ENCODE measurements at regions not wholly inside any gene's neighbourhood (a gene's known extent, or its start where the extent isn't known, plus 50 kb on each side); places are given as distances from the start of the nearest gene placed in this dataset.

DNA sequence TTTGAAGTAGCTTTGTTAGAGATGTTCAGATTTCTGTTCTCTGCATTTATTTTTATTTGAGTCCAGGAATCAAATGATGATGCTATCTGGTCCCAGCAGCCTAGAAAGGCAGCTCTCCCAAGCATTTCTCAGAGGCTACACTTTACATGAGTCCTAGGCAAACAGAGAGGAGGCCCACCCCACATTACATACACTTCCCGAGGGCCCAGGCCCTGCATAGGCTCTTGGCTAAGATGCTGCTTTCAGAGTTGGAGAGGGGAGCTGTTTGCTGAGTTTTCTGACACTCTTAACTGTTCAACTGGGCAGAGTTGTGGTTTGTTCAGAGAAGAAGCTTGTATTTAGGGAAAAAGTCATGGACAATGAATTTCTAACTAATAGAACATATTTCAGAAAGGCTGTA is 117.9 kb upstream of the RGMA start:
- Mint-ChIP-seq H3K27ac (no peak overlapping the region), H3K4me1 (ENCODE audit: low read depth in 2 of 2) (no peaks in the 10 kb centered on the region), H3K27me3 (peaks cover 20 to 26% of the 10 kb centered on the region in 2 donors), H3K36me3 (no peaks in the 10 kb centered on the region), H3K4me3 (no peak overlapping the region), H3K9me3 (no peaks in the 10 kb centered on the region)
- no peak for ATAC-seq
- DNase-seq (ENCODE audit: low spot score), result no peak

DNA sequence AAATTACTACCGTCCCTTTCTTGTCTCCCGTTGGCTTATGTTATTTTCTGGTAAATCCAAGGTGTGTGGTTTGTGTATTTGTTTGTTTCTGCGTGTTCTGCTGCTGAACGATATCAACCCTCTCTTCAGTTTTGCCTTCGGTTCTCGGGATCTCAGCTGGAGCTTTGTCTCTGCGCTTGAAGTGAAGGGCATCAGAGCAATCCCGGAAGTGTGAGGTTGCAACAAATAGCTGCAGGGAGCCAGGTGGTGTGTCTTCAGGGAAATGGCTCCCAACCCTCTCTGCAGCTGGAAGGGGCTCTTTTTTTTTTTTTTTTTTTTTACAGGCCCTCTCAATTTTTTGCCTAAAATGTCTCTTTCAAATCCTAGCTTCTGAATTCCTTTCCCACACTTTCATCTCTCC is 116.4 kb upstream of the RGMA start:
- ATAC-seq (no peak), DNase-seq (ENCODE audit: low spot score) (no peak)
- Mint-ChIP-seq H3K9me3 (no peaks in the 10 kb centered on the region), H3K36me3 (no peaks in the 10 kb centered on the region), H3K4me1 (ENCODE audit: low read depth in 2 of 2) (no peaks in the 10 kb centered on the region), H3K27me3 (peaks cover 18 to 20% of the 10 kb centered on the region in 2 donors), H3K4me3 (no peak overlapping the region), H3K27ac (no peak overlapping the region)

DNA sequence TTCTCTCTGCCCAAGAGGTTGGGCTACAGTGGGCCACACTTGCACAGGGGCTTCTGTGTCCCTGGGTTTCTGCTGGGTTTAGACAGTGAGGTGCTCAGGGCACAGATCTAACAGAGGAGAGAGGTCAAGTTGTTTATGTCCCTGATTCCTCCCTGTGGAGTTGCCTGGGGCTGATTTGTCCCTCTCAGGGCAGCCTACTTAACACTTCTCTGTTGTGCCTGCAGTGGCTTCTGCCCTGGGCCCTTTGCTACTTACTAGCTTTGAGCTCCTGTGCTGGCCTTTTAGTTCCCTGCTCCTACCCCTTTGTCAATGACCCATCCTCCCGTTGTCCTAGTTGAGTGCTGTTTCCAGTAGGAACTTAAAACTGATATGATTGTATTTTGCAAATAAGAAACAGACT is 114.0 kb upstream of the RGMA start:
- peaks cover 33 to 38% of the 10 kb centered on the region in 2 donors for H3K27me3 Mint-ChIP-seq
- H3K9me3 Mint-ChIP-seq, result no peaks in the 10 kb centered on the region
- no peak overlapping the region for H3K27ac Mint-ChIP-seq
- H3K4me3 Mint-ChIP-seq, result no peak overlapping the region
- ATAC-seq (no peak), DNase-seq (ENCODE audit: low spot score) (no peak)
- H3K4me1 Mint-ChIP-seq (ENCODE audit: low read depth in 2 of 2), result no peaks in the 10 kb centered on the region
- peaks cover 7% of the 10 kb centered on the region for H3K36me3 Mint-ChIP-seq

DNA sequence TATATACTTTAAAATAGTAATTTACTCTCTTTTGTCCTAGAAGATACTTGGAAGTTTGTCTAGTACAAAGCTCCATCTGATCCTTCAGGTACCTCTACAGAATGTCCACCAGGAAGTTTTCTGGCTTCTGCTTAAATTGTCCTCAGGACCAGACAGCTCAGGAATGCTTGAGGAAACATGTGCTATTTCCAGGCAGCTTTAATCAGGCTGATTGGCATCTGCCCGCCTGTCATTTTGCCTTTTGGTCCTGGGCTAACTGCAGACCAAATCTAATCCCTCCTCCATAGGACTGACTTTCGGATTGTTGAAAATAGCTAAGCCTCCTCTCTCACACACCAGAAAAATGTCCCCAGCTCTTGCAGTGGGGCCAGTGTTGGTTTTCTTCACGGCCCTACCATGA is 113.4 kb upstream of the RGMA start:
- ATAC-seq, result no peak
- peaks cover 34 to 39% of the 10 kb centered on the region in 2 donors for H3K27me3 Mint-ChIP-seq
- no peaks in the 10 kb centered on the region for H3K9me3 Mint-ChIP-seq
- peaks cover 8% of the 10 kb centered on the region for H3K36me3 Mint-ChIP-seq
- no peak overlapping the region for H3K4me3 Mint-ChIP-seq
- DNase-seq (ENCODE audit: low spot score), result no peak
- no peaks in the 10 kb centered on the region for H3K4me1 Mint-ChIP-seq (ENCODE audit: low read depth in 2 of 2)
- H3K27ac Mint-ChIP-seq, result no peak overlapping the region

DNA sequence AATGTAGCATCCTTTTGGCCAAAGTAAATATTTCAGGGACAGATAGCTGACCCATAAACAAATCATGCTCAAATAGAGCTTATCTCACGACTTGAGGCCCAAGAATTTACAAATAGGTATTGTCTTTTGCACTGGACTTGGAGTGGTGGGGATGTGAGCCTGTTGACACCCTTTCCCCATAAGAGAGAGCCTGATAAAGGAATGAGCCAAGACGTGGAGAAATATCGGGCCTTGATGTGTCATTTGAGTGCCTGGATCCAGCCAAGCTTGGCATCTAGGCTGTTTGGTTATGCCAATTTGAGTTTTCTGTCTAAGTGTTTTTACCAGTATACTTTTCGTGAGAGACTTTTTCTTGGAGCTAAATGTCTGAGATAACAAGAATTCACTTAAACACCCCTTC is 112.9 kb upstream of the RGMA start:
- no peak for ATAC-seq
- DNase-seq (ENCODE audit: low spot score), result no peak
- Mint-ChIP-seq H3K4me1 (ENCODE audit: low read depth in 2 of 2) (no peaks in the 10 kb centered on the region), H3K9me3 (no peaks in the 10 kb centered on the region), H3K36me3 (peaks cover 8% of the 10 kb centered on the region), H3K27me3 (peaks cover 33 to 36% of the 10 kb centered on the region in 2 donors), H3K27ac (no peak overlapping the region), H3K4me3 (no peak overlapping the region)

DNA sequence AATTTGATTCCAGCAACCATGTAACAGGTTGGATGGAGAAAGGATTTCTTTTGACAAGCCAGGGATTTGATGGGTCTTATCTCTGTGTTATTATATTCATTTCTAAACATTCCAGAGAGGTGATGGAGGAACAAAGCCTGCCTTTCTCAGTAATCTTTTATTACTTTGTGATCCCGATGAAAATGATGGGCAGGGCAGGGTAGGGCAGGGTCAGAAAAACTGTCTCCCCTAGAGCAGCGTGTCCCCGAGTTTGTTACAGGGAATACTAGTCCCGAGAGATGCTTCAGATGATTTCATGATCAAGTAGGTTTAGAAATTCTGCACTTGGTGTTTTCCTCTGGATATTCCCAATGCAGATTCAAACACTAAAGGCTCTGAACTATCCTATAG is 111.8 kb upstream of the RGMA start:
- Mint-ChIP-seq H3K27me3 (peaks cover 37 to 41% of the 10 kb centered on the region in 2 donors), H3K9me3 (no peaks in the 10 kb centered on the region), H3K4me3 (no peak overlapping the region), H3K4me1 (ENCODE audit: low read depth in 2 of 2) (peaks cover 0 to 6% of the 10 kb centered on the region in 2 donors), H3K27ac (no peak overlapping the region), H3K36me3 (peaks cover 8% of the 10 kb centered on the region)
- DNase-seq (ENCODE audit: low spot score) (no peak), ATAC-seq (no peak)

DNA sequence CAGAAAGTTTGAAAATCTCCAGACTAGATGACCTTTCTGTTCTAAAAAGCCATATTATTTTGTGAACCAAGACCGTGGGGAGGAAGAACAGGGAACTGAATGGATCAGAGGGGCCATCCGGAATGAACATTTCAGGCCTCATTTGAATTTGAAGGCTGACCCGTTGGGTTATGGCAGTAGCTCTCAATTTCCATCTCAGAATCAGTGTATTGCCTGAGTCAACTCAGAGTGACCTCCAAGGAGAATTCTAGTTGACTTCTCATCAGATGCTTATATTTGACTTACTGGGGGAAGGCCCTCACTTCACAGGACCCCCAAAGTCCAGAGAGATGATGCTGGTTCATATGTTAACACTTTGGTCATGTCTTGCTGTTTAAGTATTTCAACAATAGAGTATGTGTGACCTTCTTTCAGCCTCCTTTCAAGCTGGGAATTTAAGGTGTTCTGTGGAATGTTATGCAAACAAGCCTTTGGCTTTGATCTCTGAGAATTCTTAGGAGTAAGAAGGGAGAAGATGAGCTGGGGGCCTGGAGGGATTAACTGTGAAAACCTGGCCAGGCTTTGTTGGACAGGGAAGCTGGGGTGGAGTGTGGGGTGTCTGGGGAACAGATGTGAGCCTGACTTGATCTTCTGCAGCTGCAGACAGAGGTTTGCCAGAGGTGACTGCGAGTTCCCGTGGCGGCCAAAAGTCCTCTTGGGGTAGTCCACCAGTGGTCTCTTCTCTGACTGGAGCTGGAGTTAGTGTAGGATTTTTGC is 111.2 kb upstream of the RGMA start:
- H3K36me3 Mint-ChIP-seq, result peaks cover 8% of the 10 kb centered on the region
- H3K9me3 Mint-ChIP-seq, result no peaks in the 10 kb centered on the region
- no peak overlapping the region for H3K4me3 Mint-ChIP-seq
- peaks cover 0 to 6% of the 10 kb centered on the region in 2 donors for H3K4me1 Mint-ChIP-seq (ENCODE audit: low read depth in 2 of 2)
- peaks cover 34 to 35% of the 10 kb centered on the region in 2 donors for H3K27me3 Mint-ChIP-seq
- ATAC-seq, result no peak
- no peak overlapping the region for H3K27ac Mint-ChIP-seq
- no peak for DNase-seq (ENCODE audit: low spot score)

DNA sequence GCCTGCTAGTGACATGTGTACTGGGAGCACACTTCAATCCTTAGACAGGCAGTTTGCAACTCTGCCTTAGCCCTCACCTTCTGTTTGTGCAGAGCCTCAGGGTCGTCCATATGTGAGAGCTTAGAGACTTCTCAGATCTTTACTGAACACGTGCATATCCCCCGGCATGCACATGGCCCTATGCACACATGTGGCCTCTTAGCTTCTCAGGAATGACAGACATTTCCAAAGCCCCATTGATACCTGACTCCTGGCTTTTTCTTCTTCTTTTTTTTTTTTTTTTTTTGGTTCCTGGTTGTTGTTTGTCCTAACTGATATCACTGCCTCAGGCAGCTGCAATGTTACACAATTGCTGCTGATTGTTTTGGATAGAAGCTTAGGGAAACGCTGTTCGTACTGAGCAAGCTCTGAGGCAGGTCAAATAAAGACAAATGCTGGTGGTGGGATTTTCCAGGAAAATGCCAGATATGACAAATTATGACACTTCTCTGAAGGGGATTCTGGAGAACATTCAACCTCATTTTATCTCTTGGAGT is 107.2 kb upstream of the RGMA start:
- H3K4me1 Mint-ChIP-seq (ENCODE audit: low read depth in 2 of 2), result peaks cover 0 to 6% of the 10 kb centered on the region in 2 donors
- H3K27ac Mint-ChIP-seq, result no peak overlapping the region
- H3K27me3 Mint-ChIP-seq, result peaks cover 30 to 51% of the 10 kb centered on the region in 2 donors
- H3K4me3 Mint-ChIP-seq, result no peak overlapping the region
- ATAC-seq, result no peak
- no peaks in the 10 kb centered on the region for H3K9me3 Mint-ChIP-seq
- no peak for DNase-seq (ENCODE audit: low spot score)
- peaks cover 8% of the 10 kb centered on the region for H3K36me3 Mint-ChIP-seq

DNA sequence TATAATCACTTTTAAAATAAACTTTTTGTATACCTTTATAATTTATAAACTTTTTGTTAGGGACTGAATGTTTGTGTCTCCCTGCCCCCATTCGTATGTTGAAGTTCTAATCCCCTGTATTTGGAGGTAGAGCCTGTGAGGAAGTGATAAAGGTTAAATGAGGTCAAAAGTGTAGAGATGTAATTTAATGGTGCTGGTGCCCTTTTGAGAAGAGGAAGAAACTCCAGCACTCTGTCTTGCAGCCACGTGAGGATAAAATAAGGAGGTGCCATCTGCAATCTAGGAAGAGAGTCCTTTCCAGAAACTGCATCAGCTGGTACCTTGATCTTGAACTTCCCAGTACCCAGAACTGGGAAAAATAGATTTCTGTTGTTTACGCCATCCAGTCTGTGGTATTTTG is 106.1 kb upstream of the RGMA start:
- Mint-ChIP-seq H3K36me3 (peaks cover 8% of the 10 kb centered on the region), H3K9me3 (no peaks in the 10 kb centered on the region), H3K27me3 (peaks cover 30 to 51% of the 10 kb centered on the region in 2 donors), H3K4me1 (ENCODE audit: low read depth in 2 of 2) (peaks cover 0 to 6% of the 10 kb centered on the region in 2 donors), H3K4me3 (no peak overlapping the region), H3K27ac (no peak overlapping the region)
- ATAC-seq (no peak), DNase-seq (ENCODE audit: low spot score) (no peak)

DNA sequence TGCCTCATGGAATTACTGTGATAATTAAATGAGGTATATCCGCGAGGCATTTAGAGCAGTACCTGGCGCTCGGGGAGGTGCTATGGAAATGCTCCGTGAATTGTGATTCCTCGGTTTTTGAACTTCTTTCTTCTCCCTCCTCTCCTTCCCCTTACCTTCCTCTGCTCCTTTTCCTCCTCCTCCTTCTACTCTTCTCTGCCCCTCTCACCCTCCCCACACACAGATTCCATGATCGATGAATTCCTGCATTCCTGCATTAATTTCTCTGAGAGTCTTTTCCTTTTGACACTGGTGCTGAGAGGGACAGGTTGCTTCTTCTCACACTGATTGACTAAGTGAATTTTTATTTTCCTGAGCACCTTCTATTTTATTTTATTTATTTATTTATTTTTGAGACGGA is 101.2 kb upstream of the RGMA start:
- no peak overlapping the region for H3K27ac Mint-ChIP-seq
- no peaks in the 10 kb centered on the region for H3K4me1 Mint-ChIP-seq (ENCODE audit: low read depth in 2 of 2)
- no peak for DNase-seq (ENCODE audit: low spot score)
- no peaks in the 10 kb centered on the region for H3K9me3 Mint-ChIP-seq
- H3K4me3 Mint-ChIP-seq, result no peak overlapping the region
- peaks cover 23 to 35% of the 10 kb centered on the region in 2 donors for H3K27me3 Mint-ChIP-seq
- H3K36me3 Mint-ChIP-seq, result no peaks in the 10 kb centered on the region
- ATAC-seq, result no peak

DNA sequence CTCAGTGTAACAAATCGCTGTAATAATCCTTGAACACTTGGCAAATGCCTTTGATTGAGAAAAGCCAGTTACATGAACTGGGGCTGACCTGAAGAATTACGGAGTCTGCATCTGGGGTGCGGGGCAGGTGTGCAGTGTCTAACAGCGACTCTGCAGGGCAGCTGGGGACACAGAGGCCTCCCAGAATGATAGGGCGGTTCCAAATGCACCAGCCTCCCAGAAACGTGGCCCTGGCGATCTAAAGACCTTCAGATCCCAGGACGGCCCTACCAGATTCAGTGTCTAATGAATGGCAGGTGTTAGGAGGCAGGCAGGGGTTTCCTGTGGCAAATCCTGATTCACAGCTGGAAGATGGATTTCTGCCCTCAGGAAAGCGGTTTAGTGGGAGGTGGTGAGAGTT is 100.5 kb upstream of the RGMA start:
- no peaks in the 10 kb centered on the region for H3K36me3 Mint-ChIP-seq
- no peaks in the 10 kb centered on the region for H3K9me3 Mint-ChIP-seq
- no peak for ATAC-seq
- peaks cover 23 to 29% of the 10 kb centered on the region in 2 donors for H3K27me3 Mint-ChIP-seq
- no peaks in the 10 kb centered on the region for H3K4me1 Mint-ChIP-seq (ENCODE audit: low read depth in 2 of 2)
- no peak overlapping the region for H3K27ac Mint-ChIP-seq
- no peak for DNase-seq (ENCODE audit: low spot score)
- H3K4me3 Mint-ChIP-seq, result no peak overlapping the region

DNA sequence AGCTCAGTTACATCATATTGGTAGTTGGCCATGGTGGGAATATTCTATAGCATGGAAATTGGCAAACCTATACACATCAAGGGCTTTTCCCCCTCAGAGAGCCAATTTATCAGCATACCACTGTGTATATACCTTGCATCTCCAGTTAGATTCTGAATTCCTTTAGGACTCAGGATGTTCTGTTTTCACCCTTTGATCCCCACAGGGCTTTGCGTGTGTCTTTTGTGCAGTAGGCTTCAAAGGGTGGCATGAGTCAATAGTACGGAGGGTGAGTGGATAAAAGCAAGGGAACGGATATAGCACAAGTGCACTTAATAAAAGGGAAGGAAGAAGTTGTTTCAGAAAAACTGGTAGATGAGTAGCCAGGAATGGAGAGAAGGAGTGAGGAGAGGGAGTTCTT is 99.2 kb upstream of the RGMA start:
- ATAC-seq (no peak), DNase-seq (ENCODE audit: low spot score) (no peak)
- no peaks in the 10 kb centered on the region for H3K9me3 Mint-ChIP-seq
- no peaks in the 10 kb centered on the region for H3K36me3 Mint-ChIP-seq
- no peak overlapping the region for H3K27ac Mint-ChIP-seq
- H3K27me3 Mint-ChIP-seq, result peaks cover 16 to 23% of the 10 kb centered on the region in 2 donors
- H3K4me1 Mint-ChIP-seq (ENCODE audit: low read depth in 2 of 2), result no peaks in the 10 kb centered on the region
- no peak overlapping the region for H3K4me3 Mint-ChIP-seq

DNA sequence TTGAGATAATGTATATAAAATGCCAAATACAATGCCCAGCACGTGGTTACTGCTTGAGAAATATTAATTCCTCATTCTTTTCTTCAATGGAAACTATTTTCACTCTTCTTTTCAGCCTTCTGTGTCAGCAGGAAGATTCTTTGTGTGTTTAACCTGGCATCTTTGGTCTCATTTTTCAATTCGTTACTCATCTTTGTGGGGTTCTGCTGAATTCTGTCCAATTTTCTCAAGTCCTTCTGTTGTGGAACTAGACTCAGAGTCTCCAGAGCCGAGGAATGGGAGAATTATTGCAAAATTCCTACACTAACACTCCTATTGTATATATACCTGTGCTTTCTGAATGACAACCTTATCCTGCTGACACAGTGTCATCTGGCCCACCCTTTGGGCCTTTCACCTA is 96.8 kb upstream of the RGMA start:
- H3K27ac Mint-ChIP-seq, result no peak overlapping the region
- DNase-seq (ENCODE audit: low spot score) (no peak), ATAC-seq (no peak)
- H3K36me3 Mint-ChIP-seq, result no peaks in the 10 kb centered on the region
- no peaks in the 10 kb centered on the region for H3K9me3 Mint-ChIP-seq
- peaks cover 17 to 18% of the 10 kb centered on the region in 2 donors for H3K27me3 Mint-ChIP-seq
- no peak overlapping the region for H3K4me3 Mint-ChIP-seq
- no peaks in the 10 kb centered on the region for H3K4me1 Mint-ChIP-seq (ENCODE audit: low read depth in 2 of 2)

DNA sequence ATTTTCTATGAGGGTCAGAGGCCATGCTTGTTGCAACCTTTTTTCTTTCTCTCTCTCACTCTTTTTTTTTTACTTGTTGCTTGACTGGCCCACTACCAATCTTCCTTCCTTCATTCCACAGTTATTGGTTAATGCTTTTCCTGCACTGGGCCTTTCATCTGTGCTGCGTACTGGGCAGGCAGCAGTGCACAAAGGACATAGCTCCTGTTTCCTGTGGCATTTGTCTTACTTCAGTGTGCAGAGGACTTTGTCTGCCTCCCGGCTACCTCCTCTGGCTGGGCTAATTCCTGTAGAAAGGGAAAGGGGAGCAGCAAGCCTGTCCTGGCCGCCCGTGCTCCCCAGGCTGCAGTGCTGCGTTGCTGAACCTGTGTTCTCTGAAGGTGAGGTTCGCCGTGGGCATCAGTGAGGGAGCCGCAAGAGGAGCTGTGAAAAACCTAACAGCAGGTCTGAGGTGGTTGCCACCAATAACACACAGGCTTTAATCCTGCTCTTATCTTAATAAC is 93.7 kb upstream of the RGMA start:
- Mint-ChIP-seq H3K4me1 (ENCODE audit: low read depth in 2 of 2) (no peaks in the 10 kb centered on the region), H3K9me3 (no peaks in the 10 kb centered on the region), H3K27me3 (peaks cover 5 to 8% of the 10 kb centered on the region in 2 donors), H3K4me3 (no peak overlapping the region), H3K27ac (no peak overlapping the region), H3K36me3 (no peaks in the 10 kb centered on the region)
- DNase-seq (ENCODE audit: low spot score) (no peak), ATAC-seq (no peak)
